NAMALWA (cell line): ENCODE measurements at regions not wholly inside any gene's neighbourhood (a gene's known extent, or its start where the extent isn't known, plus 50 kb on each side); places are given as distances from the start of the nearest gene placed in this dataset.

Experiments used
- DNase-seq: peaks from one replicate; pipeline ENCODE4 v3.0.0-alpha.2; 2015; ENCODE audit warnings: low spot score

- no peak for DNase-seq
Observed at GRCh38 chr16:48942996-48943395, 333.0 kb upstream of the N4BP1 start.

- DNase-seq = no peak
Observed at GRCh38 chr16:48936811-48937210, 326.8 kb upstream of the N4BP1 start.

GRCh38 chr16:48932216-48932855 lies 322.4 kb upstream of the N4BP1 start:
- DNase-seq = no peak

GRCh38 chr16:48930951-48931553 lies 321.1 kb upstream of the N4BP1 start:
- no peak for DNase-seq

- no peak for DNase-seq
Observed at GRCh38 chr16:48919791-48920190, 309.8 kb upstream of the N4BP1 start.

- DNase-seq = no peak
Observed at GRCh38 chr16:48918520-48919258, 308.7 kb upstream of the N4BP1 start.

- DNase-seq = no peak
Observed at GRCh38 chr16:48916566-48916965, 306.6 kb upstream of the N4BP1 start.

GRCh38 chr16:48914070-48914469 lies 304.1 kb upstream of the N4BP1 start:
- no peak for DNase-seq

- no peak for DNase-seq
Observed at GRCh38 chr16:48913384-48913783, 303.4 kb upstream of the N4BP1 start.

GRCh38 chr16:48912360-48912759 lies 302.4 kb upstream of the N4BP1 start:
- DNase-seq = no peak

GRCh38 chr16:48911700-48912099 lies 301.7 kb upstream of the N4BP1 start:
- no peak for DNase-seq

- DNase-seq = no peak
Observed at GRCh38 chr16:48910214-48910613, 300.2 kb upstream of the N4BP1 start.

- DNase-seq = no peak
Observed at GRCh38 chr16:48909231-48909630, 299.3 kb upstream of the N4BP1 start.

- no peak for DNase-seq
Observed at GRCh38 chr16:48907906-48908634, 298.1 kb upstream of the N4BP1 start.

- no peak for DNase-seq
Observed at GRCh38 chr16:48905632-48906505, 295.9 kb upstream of the N4BP1 start.

- no peak for DNase-seq
Observed at GRCh38 chr16:48904333-48904732, 294.4 kb upstream of the N4BP1 start.

GRCh38 chr16:48903039-48903438 lies 293.1 kb upstream of the N4BP1 start:
- no peak for DNase-seq

GRCh38 chr16:48901712-48902374 lies 291.9 kb upstream of the N4BP1 start:
- DNase-seq = no peak

GRCh38 chr16:48899500-48899899 lies 289.5 kb upstream of the N4BP1 start:
- DNase-seq = no peak

- DNase-seq = no peak
Observed at GRCh38 chr16:48897698-48898205, 287.8 kb upstream of the N4BP1 start.

- DNase-seq = no peak
Observed at GRCh38 chr16:48895142-48895541, 285.2 kb upstream of the N4BP1 start.
